Psoas muscle (tissue), 7 donors: ENCODE measurements at regions not wholly inside any gene's neighbourhood (a gene's known extent, or its start where the extent isn't known, plus 50 kb on each side); places are given as distances from the start of the nearest gene placed in this dataset.

ENCODE experiments used
- ATAC-seq, 4 donors: fragments of 200-7000 bp; cut with Tn5 transposase; one replicate each; pipeline ENCODE4 v1.9.1; 2020; ENCODE audit warnings: moderate library complexity in 3 of 4, mild to moderate bottlenecking in 2 of 4
- DNase-seq, 2 donors: peaks; one replicate each; pipeline ENCODE4 v3.0.0-alpha.2; 2020
- H3K27ac ChIP-seq: fragments of 200-600 bp; one replicate; pipeline ENCODE4 v1.8.0; 2022
- H3K27me3 ChIP-seq, 3 donors: fragments of 200-600 bp in 1 of 3; one replicate each; pipeline versions ENCODE4 v1.6.1 to v1.8.0; 2013 to 2022; ENCODE audit warnings: low read length in 2 of 3, mild to moderate bottlenecking in 2 of 3, moderate library complexity in 1 of 3; ENCODE audit not compliant: insufficient read depth in 3 of 3
- H3K36me3 ChIP-seq, 2 donors: fragments of 200-600 bp in 1 of 2; one replicate each; pipeline versions ENCODE4 v1.6.1 to v1.8.0; 2013 to 2022; ENCODE audit warnings: low read depth in 1 of 2, mild to moderate bottlenecking in 1 of 2, moderate library complexity in 1 of 2; ENCODE audit not compliant: insufficient read depth in 1 of 2
- H3K4me1 ChIP-seq: fragments of 200-600 bp; one replicate; pipeline ENCODE4 v1.8.0; 2022
- H3K4me3 ChIP-seq: fragments of 200-600 bp; one replicate; pipeline ENCODE4 v1.8.0; 2022; ENCODE audit warnings: mild to moderate bottlenecking
- H3K9me3 ChIP-seq: fragments of 200-600 bp; one replicate; pipeline ENCODE4 v1.8.0; 2022
- WGBS, 3 donors: extraction: QIAGEN DNeasy Blood & Tissue Kit; methylation state at CpG; one replicate each; pipeline versions ENCODE4 v1.1.6 to v1.1.7; 2013; 5-methylcytosine and 5-hydroxymethylcytosine counted together
- intact Hi-C, 2 donors: fragments of 100-400 bp; cut with DNase I; formaldehyde crosslinking; loops; one replicate each; pipeline versions ENCODE4 v1.11.0 to v1.14.2; 2022
- TF ChIP-seq, protein P1 (sequence below): fragments of 200-600 bp; IDR thresholded peaks from one replicate; pipeline ENCODE4 v1.8.0; 2022; ENCODE audit warnings: antibody characterized with exemption
- donor health status: healthy with polysubstance abuse.
- donor health status: DM: no; HTN: no; CAD: no; lungs with moderate emphysema.
- donor health status: Bipolar disorder and iron deficiency.
- donor health status: healthy.
- donor health status: DM: yes; HTN: yes; CAD: no.
- donor health status: DM: no; HTN: no; CAD: no.
- donor health status: DM: yes; HTN: yes; CAD: no.

DNA sequence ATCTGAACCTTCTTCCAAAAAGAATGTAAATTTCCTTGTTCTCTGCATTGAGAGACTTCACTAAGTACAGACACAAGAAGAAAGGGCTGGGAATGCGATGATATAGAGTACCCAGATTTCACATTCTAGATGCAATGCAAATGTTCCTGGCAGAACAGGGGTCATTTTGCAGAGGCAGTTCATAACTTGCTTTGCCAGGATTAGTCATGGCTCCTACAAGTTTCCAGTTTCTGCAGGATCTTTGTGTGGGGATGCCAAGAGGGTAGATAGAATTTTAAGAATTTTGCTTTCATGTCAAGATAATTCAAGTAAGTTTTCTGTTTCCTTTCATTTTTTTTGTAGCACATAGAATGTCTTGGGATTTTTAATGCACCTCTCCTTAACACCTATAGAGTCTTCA, 181.2 kb downstream of the FGF9 start:
- no peaks in the 10 kb centered on the region for H3K9me3 ChIP-seq
- no peak overlapping the region for H3K27ac ChIP-seq
- ATAC-seq (no peak), DNase-seq (no peak)
- intact Hi-C loops: no loop called here
- no peaks in the 10 kb centered on the region for H3K36me3 ChIP-seq
- no peaks in the 10 kb centered on the region for H3K27me3 ChIP-seq
- 44 to 65% (median 51%) methylated on average over 1 of the region's 1 CpG for WGBS, 3 donors
- no peak overlapping the region for H3K4me3 ChIP-seq
- no peaks in the 10 kb centered on the region for H3K4me1 ChIP-seq
- TF ChIP-seq, protein P1, sequence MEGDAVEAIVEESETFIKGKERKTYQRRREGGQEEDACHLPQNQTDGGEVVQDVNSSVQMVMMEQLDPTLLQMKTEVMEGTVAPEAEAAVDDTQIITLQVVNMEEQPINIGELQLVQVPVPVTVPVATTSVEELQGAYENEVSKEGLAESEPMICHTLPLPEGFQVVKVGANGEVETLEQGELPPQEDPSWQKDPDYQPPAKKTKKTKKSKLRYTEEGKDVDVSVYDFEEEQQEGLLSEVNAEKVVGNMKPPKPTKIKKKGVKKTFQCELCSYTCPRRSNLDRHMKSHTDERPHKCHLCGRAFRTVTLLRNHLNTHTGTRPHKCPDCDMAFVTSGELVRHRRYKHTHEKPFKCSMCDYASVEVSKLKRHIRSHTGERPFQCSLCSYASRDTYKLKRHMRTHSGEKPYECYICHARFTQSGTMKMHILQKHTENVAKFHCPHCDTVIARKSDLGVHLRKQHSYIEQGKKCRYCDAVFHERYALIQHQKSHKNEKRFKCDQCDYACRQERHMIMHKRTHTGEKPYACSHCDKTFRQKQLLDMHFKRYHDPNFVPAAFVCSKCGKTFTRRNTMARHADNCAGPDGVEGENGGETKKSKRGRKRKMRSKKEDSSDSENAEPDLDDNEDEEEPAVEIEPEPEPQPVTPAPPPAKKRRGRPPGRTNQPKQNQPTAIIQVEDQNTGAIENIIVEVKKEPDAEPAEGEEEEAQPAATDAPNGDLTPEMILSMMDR: no peak

DNA sequence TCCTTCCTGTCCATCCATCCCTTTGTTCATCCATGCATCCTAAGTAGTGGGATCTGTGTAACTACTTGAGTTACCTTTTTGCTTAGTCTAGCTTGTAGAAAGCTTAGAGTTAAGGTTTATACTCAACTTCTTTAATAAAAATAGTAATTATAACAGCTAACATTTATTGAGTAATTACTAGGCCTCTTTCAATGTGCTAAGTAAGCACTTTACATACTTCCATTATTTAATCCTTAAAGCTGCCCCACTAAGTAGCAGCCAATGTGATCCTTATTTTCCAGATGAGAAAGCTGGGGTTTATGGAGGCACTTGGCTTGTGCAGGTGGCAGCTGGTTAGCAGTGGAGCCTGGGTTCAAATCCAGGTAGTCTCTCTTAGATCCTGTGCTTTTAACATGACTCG, 182.9 kb downstream of the FGF9 start:
- Histone ChIP-seq H3K27me3 (no peaks in the 10 kb centered on the region), H3K27ac (no peak overlapping the region), H3K36me3 (no peaks in the 10 kb centered on the region), H3K9me3 (no peaks in the 10 kb centered on the region), H3K4me1 (no peaks in the 10 kb centered on the region), H3K4me3 (no peak overlapping the region)
- intact Hi-C loops: no loop called here
- 85 to 100% (median 97%) methylated on average over 1 of the region's 1 CpG for WGBS, 3 donors
- ATAC-seq: no peak
- no peak for DNase-seq
- TF ChIP-seq, protein P1: no peak

DNA sequence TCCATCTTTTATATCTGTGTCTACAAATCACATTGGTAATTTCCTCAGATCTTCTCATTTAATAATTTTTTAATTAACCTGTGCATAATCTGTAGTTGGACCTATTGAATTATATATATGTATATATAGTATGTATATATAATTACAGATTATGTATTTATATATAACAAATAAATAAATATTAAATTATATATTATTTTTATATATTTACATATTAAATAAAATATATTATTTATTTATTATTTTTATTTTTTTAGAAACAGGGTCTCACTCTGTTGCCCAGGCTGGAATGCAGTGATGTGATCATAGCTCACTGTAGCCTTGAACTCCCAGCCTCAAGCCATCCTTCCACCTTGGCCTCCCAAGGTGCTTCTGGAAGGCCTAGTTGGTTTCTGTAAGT, 197.9 kb downstream of the FGF9 start:
- TF ChIP-seq, protein P1: no peak
- Histone ChIP-seq H3K4me1 (no peaks in the 10 kb centered on the region), H3K9me3 (no peaks in the 10 kb centered on the region), H3K36me3 (no peaks in the 10 kb centered on the region), H3K4me3 (no peak overlapping the region), H3K27ac (no peak overlapping the region), H3K27me3 (no peaks in the 10 kb centered on the region)
- intact Hi-C loops: no loop called here
- DNase-seq (no peak), ATAC-seq (no peak)

DNA sequence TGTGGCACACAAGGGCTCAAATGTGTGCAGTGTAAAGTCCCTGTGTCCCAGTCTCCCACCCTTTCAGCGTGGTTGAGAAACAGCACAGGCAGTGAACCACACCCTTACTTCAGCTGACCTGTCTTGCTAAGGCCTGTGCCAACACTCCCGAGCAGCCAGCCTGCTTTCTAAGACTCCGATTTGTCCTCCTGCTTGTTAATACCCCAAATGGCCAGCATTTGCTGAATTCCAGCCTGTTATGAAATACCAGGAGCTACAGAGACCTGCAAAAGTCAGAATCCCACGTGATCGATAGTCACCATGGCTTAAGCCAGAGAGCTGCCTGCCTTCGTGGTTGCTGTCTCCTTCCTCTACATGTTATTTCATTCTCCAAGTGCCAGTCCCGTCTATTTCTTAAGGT, 200.5 kb downstream of the FGF9 start:
- WGBS, 3 donors: 64 to 68% (median 68%) methylated on average over 7 of the region's 7 CpGs

DNA sequence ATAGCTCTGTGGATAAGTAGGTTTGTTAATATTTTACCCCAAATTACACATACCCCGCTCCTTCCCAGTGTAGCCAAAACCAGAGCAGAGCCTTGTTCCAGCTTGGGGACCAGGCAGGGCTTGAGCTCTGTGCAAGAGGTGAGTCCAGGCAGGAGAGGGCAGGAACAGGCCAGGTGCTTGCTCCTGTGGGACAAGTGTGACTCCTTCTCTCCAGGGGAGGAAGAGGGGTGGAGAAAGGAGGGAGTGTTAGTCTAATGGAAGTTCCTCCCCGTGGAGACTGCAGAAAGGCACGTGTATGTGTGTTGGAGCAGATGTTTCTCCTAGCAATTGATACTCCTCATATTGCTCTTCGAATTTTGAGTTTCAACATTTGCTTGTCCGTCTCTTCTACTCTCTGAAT, 201.0 kb downstream of the FGF9 start:
- intact Hi-C loops: no loop called here
- no peak for DNase-seq
- WGBS, 3 donors: 68 to 76% (median 71%) methylated on average over 5 of the region's 5 CpGs
- H3K27ac ChIP-seq: no peak overlapping the region
- no peak for ATAC-seq
- no peaks in the 10 kb centered on the region for H3K4me1 ChIP-seq
- no peaks in the 10 kb centered on the region for H3K27me3 ChIP-seq
- no peaks in the 10 kb centered on the region for H3K9me3 ChIP-seq
- TF ChIP-seq, protein P1: no peak
- no peak overlapping the region for H3K4me3 ChIP-seq
- H3K36me3 ChIP-seq: no peaks in the 10 kb centered on the region

More for the DNA sequence above, 200.5 kb downstream of the FGF9 start:
- no peak for DNase-seq
- H3K9me3 ChIP-seq: no peaks in the 10 kb centered on the region
- no peaks in the 10 kb centered on the region for H3K4me1 ChIP-seq
- H3K36me3 ChIP-seq: no peaks in the 10 kb centered on the region
- TF ChIP-seq, protein P1: no peak
- intact Hi-C loops: no loop called here
- H3K27ac ChIP-seq: no peak overlapping the region
- no peaks in the 10 kb centered on the region for H3K27me3 ChIP-seq
- H3K4me3 ChIP-seq: no peak overlapping the region
- ATAC-seq: no peak
